Natural killer cell (primary cell): ENCODE measurements at regions not wholly inside any gene's neighbourhood (a gene's known extent, or its start where the extent isn't known, plus 50 kb on each side); places are given as distances from the start of the nearest gene placed in this dataset.

ENCODE experiments used
- ATAC-seq, 3 donors: fragments of 150-1000 bp in 2 of 3; fragments of 200-7000 bp in 1 of 3; cut with Tn5 transposase; 1 replicate in 1 of 3; 2 replicates in 2 of 3; pipeline ENCODE4 v1.10.0; 2021; ENCODE audit warnings: mild to moderate bottlenecking in 2 of 3, moderate library complexity in 2 of 3
- DNase-seq, 2 donors: peaks; one replicate each; pipeline versions ENCODE4 v3.0.0 to v3.0.0-alpha.2; 2013 to 2021; ENCODE audit warnings: mixed read lengths in 1 of 2
- H3K27ac ChIP-seq: one replicate; pipeline ENCODE4 v1.5.1; 2013; ENCODE audit warnings: mild to moderate bottlenecking, low read length
- H3K27me3 ChIP-seq: one replicate; pipeline ENCODE4 v1.6.1; 2013; ENCODE audit warnings: low read length; ENCODE audit not compliant: control insufficient read depth, insufficient read depth
- H3K36me3 ChIP-seq: one replicate; pipeline ENCODE4 v1.6.1; 2013; ENCODE audit warnings: low read length; ENCODE audit not compliant: control insufficient read depth, insufficient read depth
- H3K4me1 ChIP-seq: one replicate; pipeline ENCODE4 v1.6.1; 2013; ENCODE audit warnings: low read length; ENCODE audit not compliant: control insufficient read depth, insufficient read depth
- H3K4me3 ChIP-seq: one replicate; pipeline ENCODE4 v1.5.1; 2013; ENCODE audit warnings: low read length
- H3K9me3 ChIP-seq: one replicate; pipeline ENCODE4 v1.6.1; 2013; ENCODE audit warnings: low read length; ENCODE audit not compliant: control insufficient read depth, insufficient read depth
- H3K27ac Mint-ChIP-seq, 2 donors: one replicate each; pipeline ENCODE4 v1.8.0; 2022; ENCODE audit warnings: mild to moderate bottlenecking in 2 of 2, mixed read lengths in 2 of 2, moderate library complexity in 1 of 2
- H3K27me3 Mint-ChIP-seq, 2 donors: one replicate each; pipeline ENCODE4 v1.8.0; 2022; ENCODE audit warnings: low read depth in 2 of 2, mixed read lengths in 2 of 2
- H3K36me3 Mint-ChIP-seq: one replicate; pipeline ENCODE4 v1.8.0; 2022; ENCODE audit warnings: mixed read lengths
- H3K4me1 Mint-ChIP-seq, 2 donors: one replicate each; pipeline ENCODE4 v1.8.0; 2022; ENCODE audit warnings: mixed read lengths in 2 of 2
- H3K4me3 Mint-ChIP-seq: one replicate; pipeline ENCODE4 v1.8.0; 2022; ENCODE audit warnings: mild to moderate bottlenecking, moderate library complexity, mixed read lengths
- H3K9me3 Mint-ChIP-seq, 2 donors: one replicate each; pipeline ENCODE4 v1.8.0; 2022; ENCODE audit warnings: mixed read lengths in 2 of 2
- WGBS: methylation state at CpG from one replicate; pipeline ENCODE4 v1.1.7; 2013; ENCODE audit warnings: missing lambda C conversion rate; ENCODE audit not compliant: insufficient coverage; 5-methylcytosine and 5-hydroxymethylcytosine counted together
- intact Hi-C: fragments of 100-400 bp; cut with micrococcal nuclease; formaldehyde crosslinking; loops from one replicate; pipeline ENCODE4 v1.14.2; 2022
- TF ChIP-seq, protein P1 (sequence below): fragments of 200-600 bp; IDR thresholded peaks from one replicate; pipeline ENCODE4 v1.8.0; 2022; ENCODE audit warnings: antibody characterized with exemption

DNA sequence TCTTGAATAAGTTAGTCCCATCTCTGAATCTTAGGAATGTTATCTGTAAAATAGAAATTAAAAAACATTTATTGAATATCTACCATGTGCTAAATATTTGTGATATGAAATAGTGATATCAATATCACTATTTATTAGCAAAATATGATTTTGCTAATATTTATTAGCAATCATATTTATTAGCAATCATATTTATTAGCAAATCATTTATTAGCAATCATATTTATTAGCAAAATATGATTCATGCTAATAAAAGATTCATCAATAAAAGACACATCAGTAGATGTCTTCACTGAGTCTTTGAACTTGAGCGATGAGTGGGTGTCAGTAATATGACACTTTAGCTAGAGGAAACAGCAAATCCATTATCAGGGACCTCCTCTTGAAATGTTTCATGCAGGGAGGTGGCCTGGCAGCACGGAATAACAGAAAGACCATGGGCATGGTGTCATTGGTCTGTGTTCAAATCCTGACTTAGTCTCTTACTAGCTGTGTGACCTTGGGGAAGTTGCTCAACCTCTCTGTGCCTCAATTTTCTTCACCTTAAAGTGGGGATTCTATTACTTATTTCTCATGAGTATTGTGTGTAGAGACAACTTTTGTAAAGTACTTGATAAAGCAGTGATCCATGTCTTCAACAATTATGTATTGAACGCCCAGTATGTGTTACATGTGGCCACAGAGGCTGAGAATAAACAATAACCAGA, 456.2 kb upstream of the MEX3C start:
- ATAC-seq (no peak), DNase-seq (no peak)
- Mint-ChIP-seq H3K36me3 (no peaks in the 10 kb centered on the region), H3K27me3 (peaks cover 18 to 43% of the 10 kb centered on the region in 2 donors), H3K4me1 (no peaks in the 10 kb centered on the region), H3K9me3 (no peaks in the 10 kb centered on the region), H3K4me3 (no peak overlapping the region), H3K27ac (no peak overlapping the region)
- Histone ChIP-seq H3K4me1 (no peaks in the 10 kb centered on the region), H3K27ac (no peak overlapping the region), H3K27me3 (no peaks in the 10 kb centered on the region), H3K36me3 (no peaks in the 10 kb centered on the region), H3K4me3 (no peak overlapping the region), H3K9me3 (no peaks in the 10 kb centered on the region)
- WGBS, result 82% methylated on average over 2 of the region's 3 CpGs
- intact Hi-C loops, result no loop called here
- TF ChIP-seq, protein P1, sequence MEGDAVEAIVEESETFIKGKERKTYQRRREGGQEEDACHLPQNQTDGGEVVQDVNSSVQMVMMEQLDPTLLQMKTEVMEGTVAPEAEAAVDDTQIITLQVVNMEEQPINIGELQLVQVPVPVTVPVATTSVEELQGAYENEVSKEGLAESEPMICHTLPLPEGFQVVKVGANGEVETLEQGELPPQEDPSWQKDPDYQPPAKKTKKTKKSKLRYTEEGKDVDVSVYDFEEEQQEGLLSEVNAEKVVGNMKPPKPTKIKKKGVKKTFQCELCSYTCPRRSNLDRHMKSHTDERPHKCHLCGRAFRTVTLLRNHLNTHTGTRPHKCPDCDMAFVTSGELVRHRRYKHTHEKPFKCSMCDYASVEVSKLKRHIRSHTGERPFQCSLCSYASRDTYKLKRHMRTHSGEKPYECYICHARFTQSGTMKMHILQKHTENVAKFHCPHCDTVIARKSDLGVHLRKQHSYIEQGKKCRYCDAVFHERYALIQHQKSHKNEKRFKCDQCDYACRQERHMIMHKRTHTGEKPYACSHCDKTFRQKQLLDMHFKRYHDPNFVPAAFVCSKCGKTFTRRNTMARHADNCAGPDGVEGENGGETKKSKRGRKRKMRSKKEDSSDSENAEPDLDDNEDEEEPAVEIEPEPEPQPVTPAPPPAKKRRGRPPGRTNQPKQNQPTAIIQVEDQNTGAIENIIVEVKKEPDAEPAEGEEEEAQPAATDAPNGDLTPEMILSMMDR, result no peak

DNA sequence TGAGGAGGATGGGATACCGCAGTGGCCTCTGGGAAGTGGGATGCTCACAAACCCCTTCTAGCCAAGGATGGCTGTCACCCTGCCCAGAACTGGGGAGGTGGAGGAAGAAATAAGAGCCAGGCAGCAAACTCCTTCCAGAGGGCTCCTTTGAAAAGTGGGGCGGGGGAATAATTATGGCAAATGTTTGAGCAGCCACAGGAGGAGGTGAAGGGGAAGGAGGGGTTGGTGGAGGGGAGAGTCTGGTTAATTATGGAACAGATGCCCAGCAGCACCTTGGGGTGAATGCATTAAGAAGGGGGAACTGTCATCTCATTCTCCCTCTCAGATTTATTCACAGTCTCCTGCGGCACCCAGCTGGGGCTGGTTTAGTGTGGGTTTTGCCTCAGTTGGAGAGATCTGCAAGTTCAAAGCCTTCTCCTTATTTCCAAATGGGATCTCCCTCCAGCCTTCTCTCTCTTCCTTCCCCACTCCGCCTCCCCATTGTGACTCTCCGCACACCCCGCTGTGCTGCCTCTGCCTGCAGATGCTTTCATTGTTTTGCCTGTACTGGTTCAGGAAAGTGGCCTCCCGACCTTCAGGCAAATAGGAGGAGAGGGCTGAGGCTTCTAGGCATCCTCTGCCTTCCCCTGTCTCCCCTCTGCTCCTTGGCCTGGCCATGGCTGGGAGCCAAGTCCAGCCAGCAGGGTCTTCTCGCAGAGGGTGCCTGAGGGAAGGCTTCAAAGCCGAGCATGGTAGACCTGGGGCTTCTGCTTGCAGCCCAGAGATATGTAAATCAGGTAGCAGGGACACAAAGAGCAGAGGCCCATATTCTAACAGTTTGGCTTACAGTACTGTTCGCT, 457.2 kb upstream of the MEX3C start:
- TF ChIP-seq, protein P1, result no peak

DNA sequence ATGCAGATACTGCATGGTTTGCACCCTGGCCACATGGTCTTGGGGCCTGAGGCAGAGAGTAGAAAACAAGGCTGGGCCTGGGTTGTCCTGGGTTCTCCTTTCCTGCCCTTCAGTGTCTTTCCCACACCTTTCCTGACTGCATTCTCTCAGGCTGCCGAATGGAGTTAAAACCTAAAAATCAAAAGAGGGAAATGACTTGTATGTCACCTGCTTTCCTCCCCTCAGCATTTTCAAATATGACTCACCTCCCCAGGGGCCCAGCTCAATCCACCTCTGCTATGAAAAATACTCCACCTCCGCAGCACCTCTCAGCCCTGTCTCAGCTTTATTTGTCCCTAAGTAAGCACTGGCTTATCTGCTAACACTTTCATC, 457.8 kb upstream of the MEX3C start:
- Histone ChIP-seq H3K9me3 (no peaks in the 10 kb centered on the region), H3K4me3 (no peak overlapping the region), H3K4me1 (no peaks in the 10 kb centered on the region), H3K27ac (no peak overlapping the region), H3K27me3 (no peaks in the 10 kb centered on the region), H3K36me3 (no peaks in the 10 kb centered on the region)
- no peaks in the 10 kb centered on the region for H3K9me3 Mint-ChIP-seq
- H3K27ac Mint-ChIP-seq, result no peak overlapping the region
- no peak overlapping the region for H3K4me3 Mint-ChIP-seq
- 64% methylated on average over 2 of the region's 2 CpGs for WGBS
- ATAC-seq, result no peak
- H3K4me1 Mint-ChIP-seq, result no peaks in the 10 kb centered on the region
- DNase-seq, result no peak
- no peaks in the 10 kb centered on the region for H3K36me3 Mint-ChIP-seq
- intact Hi-C loops, result no loop called here
- TF ChIP-seq, protein P1, result no peak
- peaks cover 18 to 49% of the 10 kb centered on the region in 2 donors for H3K27me3 Mint-ChIP-seq

More for the DNA sequence above, 457.2 kb upstream of the MEX3C start:
- no peaks in the 10 kb centered on the region for H3K27me3 ChIP-seq
- intact Hi-C loops, result no loop called here
- WGBS, result 47% methylated on average over 9 of the region's 10 CpGs
- DNase-seq, result no peak
- Mint-ChIP-seq H3K27ac (no peak overlapping the region), H3K4me3 (no peak overlapping the region), H3K4me1 (no peaks in the 10 kb centered on the region), H3K27me3 (peaks cover 18 to 43% of the 10 kb centered on the region in 2 donors), H3K36me3 (no peaks in the 10 kb centered on the region), H3K9me3 (no peaks in the 10 kb centered on the region)
- H3K4me3 ChIP-seq, result no peak overlapping the region
- H3K9me3 ChIP-seq, result no peaks in the 10 kb centered on the region
- H3K27ac ChIP-seq, result no peak overlapping the region
- no peak for ATAC-seq
- no peaks in the 10 kb centered on the region for H3K36me3 ChIP-seq
- H3K4me1 ChIP-seq, result no peaks in the 10 kb centered on the region
